ENCODE measurements at regions not wholly inside any gene's neighbourhood (a gene's known extent, or its start where the extent isn't known, plus 50 kb on each side); places are given as distances from the start of the nearest gene placed in this dataset.

DNA sequence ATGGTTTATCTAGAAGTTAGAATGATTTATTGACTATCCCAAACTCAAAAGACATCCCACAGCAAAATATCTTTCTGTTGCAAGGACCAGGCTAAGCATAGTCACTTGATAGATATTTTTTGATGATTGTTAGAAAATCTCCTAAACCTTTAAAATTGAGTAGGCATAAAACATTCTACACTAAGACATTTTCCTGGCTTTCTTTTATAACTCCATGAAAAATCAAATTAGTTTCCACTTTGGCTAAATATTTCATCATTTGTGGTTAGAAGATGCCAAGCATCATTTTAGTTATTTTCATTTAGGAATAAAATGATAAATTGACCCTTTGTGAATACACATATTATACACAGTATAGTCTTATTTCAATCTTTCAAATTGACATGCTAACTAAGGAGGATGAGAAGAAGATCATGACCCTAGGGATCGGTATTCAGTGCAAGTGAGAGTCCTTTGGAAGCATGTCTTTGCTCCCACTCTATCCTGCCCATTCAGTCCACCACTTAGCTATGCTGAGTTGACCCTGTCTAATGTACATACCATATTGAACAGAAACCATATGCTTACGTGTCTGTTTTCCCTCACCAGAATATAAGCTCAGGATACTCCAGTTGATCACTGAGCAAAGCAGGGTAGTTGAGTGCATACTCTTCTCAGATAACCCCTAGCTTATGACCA lies 136.6 kb upstream of the OTUD4 start:
- TF ChIP-seq, protein P1, sequence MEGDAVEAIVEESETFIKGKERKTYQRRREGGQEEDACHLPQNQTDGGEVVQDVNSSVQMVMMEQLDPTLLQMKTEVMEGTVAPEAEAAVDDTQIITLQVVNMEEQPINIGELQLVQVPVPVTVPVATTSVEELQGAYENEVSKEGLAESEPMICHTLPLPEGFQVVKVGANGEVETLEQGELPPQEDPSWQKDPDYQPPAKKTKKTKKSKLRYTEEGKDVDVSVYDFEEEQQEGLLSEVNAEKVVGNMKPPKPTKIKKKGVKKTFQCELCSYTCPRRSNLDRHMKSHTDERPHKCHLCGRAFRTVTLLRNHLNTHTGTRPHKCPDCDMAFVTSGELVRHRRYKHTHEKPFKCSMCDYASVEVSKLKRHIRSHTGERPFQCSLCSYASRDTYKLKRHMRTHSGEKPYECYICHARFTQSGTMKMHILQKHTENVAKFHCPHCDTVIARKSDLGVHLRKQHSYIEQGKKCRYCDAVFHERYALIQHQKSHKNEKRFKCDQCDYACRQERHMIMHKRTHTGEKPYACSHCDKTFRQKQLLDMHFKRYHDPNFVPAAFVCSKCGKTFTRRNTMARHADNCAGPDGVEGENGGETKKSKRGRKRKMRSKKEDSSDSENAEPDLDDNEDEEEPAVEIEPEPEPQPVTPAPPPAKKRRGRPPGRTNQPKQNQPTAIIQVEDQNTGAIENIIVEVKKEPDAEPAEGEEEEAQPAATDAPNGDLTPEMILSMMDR (IDR thresholded peaks at IDR 0.05 in 8 of 11, conservative IDR thresholded peaks at IDR 0.05 in 3 of 11) = no peak
- TF ChIP-seq POLR2A (IDR thresholded peaks at IDR 0.05) (no peak), POLR2AphosphoS5 (IDR thresholded peaks at IDR 0.05) (no peak)
